Mucosa of descending colon (tissue), 3 donors: ENCODE measurements at regions not wholly inside any gene's neighbourhood (a gene's known extent, or its start where the extent isn't known, plus 50 kb on each side); places are given as distances from the start of the nearest gene placed in this dataset.

Source experiments
- ATAC-seq: fragments of 200-7000 bp; cut with Tn5 transposase; one replicate; pipeline ENCODE4 v1.9.1; 2020; ENCODE audit warnings: mild to moderate bottlenecking, moderate library complexity
- DNase-seq, 3 donors: peaks; one replicate each; pipeline ENCODE4 v3.0.0-alpha.2; 2020
- H3K36me3 ChIP-seq: fragments of 200-600 bp; one replicate; pipeline ENCODE4 v1.8.0; 2021; ENCODE audit warnings: low read depth, mild to moderate bottlenecking
- H3K4me1 ChIP-seq: fragments of 200-600 bp; one replicate; pipeline ENCODE4 v1.8.0; 2021; ENCODE audit warnings: low read depth, mild to moderate bottlenecking
- H3K4me3 ChIP-seq: fragments of 200-600 bp; one replicate; pipeline ENCODE4 v1.8.0; 2021; ENCODE audit warnings: mild to moderate bottlenecking
- H3K9me3 ChIP-seq: fragments of 200-600 bp; one replicate; pipeline ENCODE4 v1.8.0; 2021; ENCODE audit warnings: mild to moderate bottlenecking
- intact Hi-C, 2 donors: fragments of 100-400 bp; cut with DNase I in 1 of 2; cut with micrococcal nuclease in 1 of 2; formaldehyde crosslinking; loops; one replicate each; pipeline versions ENCODE4 v1.11.0 to v1.11.1; 2022; cut with DNase I, micrococcal nuclease
- TF ChIP-seq, protein P1 (sequence below): fragments of 200-600 bp; IDR thresholded peaks from one replicate; pipeline ENCODE4 v1.8.0; 2022; ENCODE audit warnings: antibody characterized with exemption, mild to moderate bottlenecking
- donor health status: DM: no; HTN: no; CAD: no; lungs with moderate emphysema.
- donor health status: DM: no; HTN: no; CAD: no.
- donor health status: DM: no; HTN: yes; CAD: no.

DNA sequence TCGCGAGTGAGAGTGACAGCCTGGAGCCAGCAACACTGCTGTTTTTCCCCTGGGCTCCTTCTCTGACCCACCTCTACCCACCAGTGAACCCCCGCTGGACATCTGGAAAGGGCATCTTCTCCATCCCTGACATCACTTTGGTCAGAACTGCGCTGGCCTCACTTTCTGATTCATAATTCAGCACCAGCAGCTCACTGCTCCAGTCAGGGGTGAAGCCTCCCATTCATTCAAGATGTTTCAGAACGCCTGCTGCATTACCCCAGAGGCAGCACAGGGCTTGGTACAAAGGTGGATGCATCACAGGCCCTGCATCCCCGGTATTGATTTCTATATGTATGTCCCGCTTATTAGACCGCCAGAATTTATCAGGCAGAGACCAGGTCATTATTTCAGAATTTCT lies 182.8 kb upstream of the TSHZ3 start:
- DNase-seq (no peak), ATAC-seq (no peak)
- Histone ChIP-seq H3K4me3 (no peak overlapping the region), H3K36me3 (no peaks in the 10 kb centered on the region), H3K4me1 (no peaks in the 10 kb centered on the region), H3K9me3 (no peaks in the 10 kb centered on the region)
- TF ChIP-seq, protein P1, sequence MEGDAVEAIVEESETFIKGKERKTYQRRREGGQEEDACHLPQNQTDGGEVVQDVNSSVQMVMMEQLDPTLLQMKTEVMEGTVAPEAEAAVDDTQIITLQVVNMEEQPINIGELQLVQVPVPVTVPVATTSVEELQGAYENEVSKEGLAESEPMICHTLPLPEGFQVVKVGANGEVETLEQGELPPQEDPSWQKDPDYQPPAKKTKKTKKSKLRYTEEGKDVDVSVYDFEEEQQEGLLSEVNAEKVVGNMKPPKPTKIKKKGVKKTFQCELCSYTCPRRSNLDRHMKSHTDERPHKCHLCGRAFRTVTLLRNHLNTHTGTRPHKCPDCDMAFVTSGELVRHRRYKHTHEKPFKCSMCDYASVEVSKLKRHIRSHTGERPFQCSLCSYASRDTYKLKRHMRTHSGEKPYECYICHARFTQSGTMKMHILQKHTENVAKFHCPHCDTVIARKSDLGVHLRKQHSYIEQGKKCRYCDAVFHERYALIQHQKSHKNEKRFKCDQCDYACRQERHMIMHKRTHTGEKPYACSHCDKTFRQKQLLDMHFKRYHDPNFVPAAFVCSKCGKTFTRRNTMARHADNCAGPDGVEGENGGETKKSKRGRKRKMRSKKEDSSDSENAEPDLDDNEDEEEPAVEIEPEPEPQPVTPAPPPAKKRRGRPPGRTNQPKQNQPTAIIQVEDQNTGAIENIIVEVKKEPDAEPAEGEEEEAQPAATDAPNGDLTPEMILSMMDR, result no peak
- intact Hi-C loops, result no loop called here

DNA sequence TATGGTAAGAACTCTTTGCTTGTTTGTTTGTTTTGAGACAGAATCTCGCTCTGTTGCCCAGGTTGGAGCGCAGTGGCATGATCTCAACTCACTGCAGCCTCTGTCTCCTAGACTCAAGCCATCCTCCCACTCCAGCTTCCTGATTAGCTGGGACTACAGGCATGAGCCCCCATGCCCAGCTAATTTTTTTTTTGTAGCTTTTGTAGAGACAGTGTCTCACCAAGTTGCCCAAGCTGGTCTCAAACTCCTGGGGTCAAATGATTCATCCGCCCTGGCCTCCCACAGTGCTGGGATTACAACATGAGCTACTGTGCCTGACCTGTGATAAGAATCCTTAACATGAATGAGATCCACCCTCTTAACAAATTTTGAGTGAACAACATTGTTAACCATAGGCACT lies 183.9 kb upstream of the TSHZ3 start:
- ATAC-seq, result no peak
- TF ChIP-seq, protein P1, result no peak
- Histone ChIP-seq H3K4me3 (no peak overlapping the region), H3K4me1 (no peaks in the 10 kb centered on the region), H3K36me3 (no peaks in the 10 kb centered on the region), H3K9me3 (no peaks in the 10 kb centered on the region)
- no peak for DNase-seq
- intact Hi-C loops, result no loop called here

DNA sequence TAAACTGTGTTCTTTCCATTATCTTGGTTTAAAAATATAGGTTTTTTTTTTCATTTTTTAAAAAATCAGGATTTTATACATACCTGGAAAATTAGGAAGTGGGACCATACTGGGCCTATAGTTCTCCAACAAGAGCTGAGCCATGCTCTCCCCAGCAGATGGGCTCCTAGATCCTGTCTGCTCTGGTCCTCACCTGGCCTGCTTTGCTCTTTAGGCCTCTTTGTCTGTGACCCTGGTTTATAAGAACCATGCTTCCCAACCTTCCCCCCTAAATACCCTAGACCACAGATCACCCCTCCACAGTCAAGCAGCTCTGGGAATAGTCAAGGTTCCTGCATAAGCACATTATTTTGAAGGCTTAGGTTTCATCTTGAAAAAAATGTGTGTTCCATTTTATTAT lies 185.0 kb upstream of the TSHZ3 start:
- intact Hi-C loops, result no loop called here
- ATAC-seq (no peak), DNase-seq (no peak)
- Histone ChIP-seq H3K36me3 (no peaks in the 10 kb centered on the region), H3K4me3 (no peak overlapping the region), H3K9me3 (no peaks in the 10 kb centered on the region), H3K4me1 (no peaks in the 10 kb centered on the region)
- TF ChIP-seq, protein P1, result no peak

DNA sequence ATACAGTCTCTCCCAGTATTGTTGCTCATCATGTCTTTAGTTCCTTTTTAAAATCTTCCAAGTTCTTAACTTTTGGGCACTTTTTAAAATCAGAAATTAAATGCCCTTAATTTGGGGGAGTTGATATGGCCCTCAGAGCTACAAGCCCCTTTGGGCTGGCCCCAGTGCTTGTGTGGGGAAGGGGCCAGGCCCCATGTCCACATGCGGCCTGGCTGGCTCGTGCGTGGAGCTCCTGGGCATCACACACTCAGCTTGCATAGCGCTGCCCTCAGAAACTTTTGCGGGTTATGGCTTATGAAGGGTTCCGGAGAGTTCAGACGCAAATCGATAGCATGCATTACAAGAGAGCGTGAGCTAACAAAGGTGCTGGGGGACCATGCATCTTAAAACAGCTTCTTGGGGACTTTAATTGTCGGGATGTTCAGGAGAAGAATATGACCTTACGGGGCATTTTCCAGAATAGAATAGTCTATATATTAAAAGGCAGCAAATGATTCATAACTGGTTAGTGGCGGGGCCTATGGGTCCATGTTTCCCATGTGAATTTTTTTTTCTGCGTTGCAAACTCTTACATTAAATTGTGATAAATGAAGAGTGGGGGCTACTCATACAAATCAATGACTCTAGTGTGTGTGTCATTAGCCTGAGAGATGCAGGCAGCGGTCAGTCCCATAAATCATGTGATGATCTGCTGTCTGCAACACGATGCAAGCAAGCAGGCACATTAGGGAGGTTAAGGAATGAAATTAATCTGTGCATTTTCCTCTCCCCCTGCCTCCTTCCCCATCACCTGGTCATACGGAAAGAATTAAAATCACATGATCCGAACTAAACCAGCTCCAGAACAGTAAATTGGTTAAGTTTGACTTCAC lies 185.8 kb upstream of the TSHZ3 start:
- ATAC-seq (no peak), DNase-seq (no peak)
- TF ChIP-seq, protein P1, result no peak
- Histone ChIP-seq H3K4me3 (no peak overlapping the region), H3K36me3 (no peaks in the 10 kb centered on the region), H3K9me3 (no peaks in the 10 kb centered on the region), H3K4me1 (no peaks in the 10 kb centered on the region)
- intact Hi-C loops, result no loop called here

DNA sequence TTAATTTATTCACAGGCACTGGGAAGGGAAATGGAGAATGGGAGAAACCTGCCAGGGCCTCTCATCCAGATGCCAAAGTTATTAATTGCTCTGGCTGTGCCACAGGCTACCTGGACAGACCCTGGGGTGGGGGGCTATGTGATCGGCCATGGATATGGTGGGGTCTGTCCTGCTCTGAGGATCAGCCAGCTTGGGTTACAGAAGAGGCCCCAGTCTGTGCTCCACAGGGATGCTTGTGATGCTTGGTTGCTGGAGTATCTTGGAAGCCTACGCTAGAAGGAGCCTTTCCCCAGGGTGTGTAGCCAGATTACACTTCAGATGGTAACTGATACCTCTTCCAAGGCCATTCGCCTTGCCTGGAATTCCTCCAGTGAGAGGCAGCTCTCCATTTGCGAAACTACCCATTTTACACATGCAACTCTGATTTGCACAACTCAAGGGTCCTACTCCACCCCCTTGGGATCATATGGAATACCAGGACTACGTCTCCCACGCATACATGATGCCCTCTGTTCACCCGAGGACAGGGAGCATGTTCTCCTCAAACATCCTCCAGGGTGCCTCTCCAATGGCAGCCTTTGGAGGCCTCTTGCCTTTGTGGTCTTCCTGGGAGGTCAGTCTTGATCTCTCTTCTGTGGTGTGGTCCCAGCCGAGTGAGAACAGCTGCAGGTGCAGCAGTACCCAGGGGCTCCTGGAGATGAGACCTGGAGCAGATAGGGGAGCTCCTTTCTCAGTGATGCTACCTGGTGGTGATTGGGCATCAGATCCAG lies 186.6 kb upstream of the TSHZ3 start:
- H3K4me3 ChIP-seq, result no peak overlapping the region
- no peaks in the 10 kb centered on the region for H3K4me1 ChIP-seq
- TF ChIP-seq, protein P1, result no peak
- H3K36me3 ChIP-seq, result no peaks in the 10 kb centered on the region
- no peak for ATAC-seq
- no peaks in the 10 kb centered on the region for H3K9me3 ChIP-seq
- intact Hi-C loops, result no loop called here
- DNase-seq, result no peak
